Astrocyte of the cerebellum (primary cell): ENCODE measurements at regions not wholly inside any gene's neighbourhood (a gene's known extent, or its start where the extent isn't known, plus 50 kb on each side); places are given as distances from the start of the nearest gene placed in this dataset.
A peak's percentile ranks its signal among the peaks of the same experiment; 100 is the strongest.

Source experiments
- DNase-seq: peaks from one replicate; pipeline ENCODE4 v3.0.0-alpha.2; 2011; ENCODE audit warnings: low read depth
- H3K4me3 ChIP-seq: 2 replicates; pipeline ENCODE4 v1.5.1; 2011; ENCODE audit warnings: mild to moderate bottlenecking, low read depth, low read length, moderate library complexity
- in situ Hi-C: cut with HindIII; loops from 2 replicates; pipeline ENCODE4 v1.10.0; 2017; ENCODE audit warnings: low sequenced_read_pairs
- TF ChIP-seq, protein P1 (sequence below): IDR thresholded peaks from 2 replicates; pipeline ENCODE4 v1.5.1; 2012; ENCODE audit warnings: low read length, low read depth, moderate library complexity, mild to moderate bottlenecking; ENCODE audit errors: missing control alignments

DNA sequence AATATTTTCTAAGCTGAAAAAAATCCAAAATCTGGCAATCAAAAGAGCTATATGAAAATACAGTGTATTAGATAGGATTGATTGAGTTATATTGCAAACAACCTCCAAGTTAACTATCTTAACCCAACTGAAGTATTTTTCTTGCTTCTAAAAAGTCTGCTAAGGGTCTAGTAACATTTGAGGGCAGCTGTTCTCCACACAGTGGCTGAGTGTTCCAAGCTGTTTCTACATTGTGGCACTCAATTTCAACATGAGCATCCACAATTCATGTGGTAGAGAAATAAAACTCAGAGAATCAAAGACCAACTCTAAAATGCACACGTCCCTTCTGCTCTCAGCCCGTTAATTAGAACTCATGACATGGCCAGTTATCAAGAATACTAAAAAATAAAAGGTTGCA, 340.0 kb downstream of the C12orf50 start:
- in situ Hi-C loops, result no loop called here
- TF ChIP-seq, protein P1, sequence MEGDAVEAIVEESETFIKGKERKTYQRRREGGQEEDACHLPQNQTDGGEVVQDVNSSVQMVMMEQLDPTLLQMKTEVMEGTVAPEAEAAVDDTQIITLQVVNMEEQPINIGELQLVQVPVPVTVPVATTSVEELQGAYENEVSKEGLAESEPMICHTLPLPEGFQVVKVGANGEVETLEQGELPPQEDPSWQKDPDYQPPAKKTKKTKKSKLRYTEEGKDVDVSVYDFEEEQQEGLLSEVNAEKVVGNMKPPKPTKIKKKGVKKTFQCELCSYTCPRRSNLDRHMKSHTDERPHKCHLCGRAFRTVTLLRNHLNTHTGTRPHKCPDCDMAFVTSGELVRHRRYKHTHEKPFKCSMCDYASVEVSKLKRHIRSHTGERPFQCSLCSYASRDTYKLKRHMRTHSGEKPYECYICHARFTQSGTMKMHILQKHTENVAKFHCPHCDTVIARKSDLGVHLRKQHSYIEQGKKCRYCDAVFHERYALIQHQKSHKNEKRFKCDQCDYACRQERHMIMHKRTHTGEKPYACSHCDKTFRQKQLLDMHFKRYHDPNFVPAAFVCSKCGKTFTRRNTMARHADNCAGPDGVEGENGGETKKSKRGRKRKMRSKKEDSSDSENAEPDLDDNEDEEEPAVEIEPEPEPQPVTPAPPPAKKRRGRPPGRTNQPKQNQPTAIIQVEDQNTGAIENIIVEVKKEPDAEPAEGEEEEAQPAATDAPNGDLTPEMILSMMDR, result no peak
- no peak overlapping the region for H3K4me3 ChIP-seq
- no peak for DNase-seq

DNA sequence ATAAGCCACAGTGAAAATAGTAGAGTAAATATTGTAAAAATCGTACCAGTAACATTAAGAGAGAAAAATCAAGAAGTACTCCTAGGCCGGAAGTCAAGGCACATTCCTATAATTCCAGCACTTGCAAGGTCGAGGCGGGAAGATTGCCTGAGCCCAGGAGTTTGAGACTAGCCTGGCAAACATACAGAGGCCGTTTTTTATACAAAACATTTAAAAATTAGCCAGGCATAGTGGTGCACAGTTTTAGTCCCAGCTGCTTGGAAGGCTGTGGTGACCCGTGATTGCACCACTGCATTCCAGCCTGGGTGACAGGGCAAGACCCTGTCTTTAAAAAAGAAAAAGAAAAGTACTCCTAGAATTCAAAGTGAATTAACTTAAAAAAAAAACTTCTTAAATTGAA, 341.8 kb downstream of the C12orf50 start:
- H3K4me3 ChIP-seq, result no peak overlapping the region
- DNase-seq, result peak; percentile 12
- TF ChIP-seq, protein P1, result no peak
- in situ Hi-C loops, result no loop called here

DNA sequence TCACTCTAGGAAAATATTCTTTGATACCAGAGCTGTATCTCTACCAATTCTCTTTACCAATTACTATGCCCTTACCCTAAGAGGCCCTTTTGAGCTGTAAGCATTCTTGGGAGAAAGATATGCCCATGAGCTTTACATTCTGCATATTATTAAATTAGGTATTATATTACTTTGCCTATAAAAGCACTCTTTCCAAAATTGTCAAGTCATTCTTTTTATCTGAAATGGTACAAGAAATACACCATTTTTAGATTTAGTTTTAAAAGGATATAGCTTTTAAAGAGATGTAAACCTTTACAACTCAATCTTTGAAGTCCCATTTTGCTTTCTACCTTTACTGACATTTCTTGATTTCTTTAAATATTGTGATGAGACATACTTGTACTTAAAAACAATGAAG, 343.5 kb downstream of the C12orf50 start:
- in situ Hi-C loops, result no loop called here
- TF ChIP-seq, protein P1, result no peak
- H3K4me3 ChIP-seq, result no peak overlapping the region
- DNase-seq, result no peak

DNA sequence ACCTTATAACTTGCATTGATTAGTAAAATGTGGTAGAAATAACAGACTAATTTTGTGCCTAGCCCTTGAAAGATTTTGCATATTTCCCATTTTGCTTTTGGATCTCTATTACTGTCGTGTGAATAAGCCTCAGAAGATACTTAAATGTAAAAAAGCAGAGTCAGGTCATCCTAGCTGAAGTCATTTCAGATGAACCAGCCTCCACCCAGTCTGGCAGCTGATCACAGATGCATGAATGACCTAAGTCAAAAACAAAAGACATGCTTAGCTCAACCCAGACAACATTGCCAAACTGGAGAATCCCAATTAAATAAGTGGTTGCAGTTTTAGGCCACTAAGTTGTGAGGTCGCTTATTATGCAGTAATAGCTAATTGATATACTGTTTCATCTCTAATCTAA, 349.9 kb downstream of the C12orf50 start:
- TF ChIP-seq, protein P1, result no peak
- DNase-seq, result no peak
- in situ Hi-C loops, result no loop called here

DNA sequence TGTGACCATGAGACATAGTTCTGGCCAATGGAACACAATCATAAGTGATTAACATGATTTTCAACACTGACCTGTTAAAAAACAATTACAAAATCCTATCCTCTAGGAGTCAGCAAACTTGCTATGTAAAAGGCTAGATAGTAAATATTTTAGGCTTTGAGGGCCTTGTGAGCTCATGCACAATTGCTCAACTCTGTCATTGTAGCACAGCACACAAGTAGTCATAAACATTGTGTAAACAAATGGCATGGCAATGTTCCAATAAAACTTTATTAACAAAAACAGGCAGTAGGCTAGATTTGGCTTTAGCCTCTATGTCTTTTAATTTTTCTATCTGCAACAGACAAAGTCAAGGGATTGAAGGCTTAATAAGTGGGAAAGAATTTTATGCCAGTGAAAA, 350.7 kb downstream of the C12orf50 start:
- in situ Hi-C loops, result no loop called here
- no peak for DNase-seq
- no peak overlapping the region for H3K4me3 ChIP-seq
- TF ChIP-seq, protein P1, result no peak

More for the DNA sequence above, 349.9 kb downstream of the C12orf50 start:
- H3K4me3 ChIP-seq, result no peak overlapping the region

DNA sequence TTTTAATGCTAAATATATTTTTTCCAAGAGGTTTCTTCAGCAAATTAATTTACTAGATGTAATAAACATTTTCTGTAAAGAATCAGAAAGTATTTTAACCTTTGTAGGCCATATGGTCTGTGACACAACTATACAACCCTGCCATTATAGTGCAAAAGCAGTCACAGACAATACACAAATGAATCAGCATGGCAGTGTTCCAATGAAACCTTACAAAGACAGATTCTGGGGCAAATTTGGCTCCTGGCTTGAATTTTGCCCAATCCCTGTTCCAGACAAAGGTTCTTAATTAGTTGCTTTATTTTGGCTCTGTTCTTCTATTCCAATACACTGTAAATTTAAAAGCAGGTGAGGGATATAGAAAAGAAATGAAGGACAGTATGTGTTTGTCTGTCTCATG, 352.5 kb downstream of the C12orf50 start:
- TF ChIP-seq, protein P1, result no peak
- in situ Hi-C loops, result no loop called here
- no peak for DNase-seq
- no peak overlapping the region for H3K4me3 ChIP-seq

DNA sequence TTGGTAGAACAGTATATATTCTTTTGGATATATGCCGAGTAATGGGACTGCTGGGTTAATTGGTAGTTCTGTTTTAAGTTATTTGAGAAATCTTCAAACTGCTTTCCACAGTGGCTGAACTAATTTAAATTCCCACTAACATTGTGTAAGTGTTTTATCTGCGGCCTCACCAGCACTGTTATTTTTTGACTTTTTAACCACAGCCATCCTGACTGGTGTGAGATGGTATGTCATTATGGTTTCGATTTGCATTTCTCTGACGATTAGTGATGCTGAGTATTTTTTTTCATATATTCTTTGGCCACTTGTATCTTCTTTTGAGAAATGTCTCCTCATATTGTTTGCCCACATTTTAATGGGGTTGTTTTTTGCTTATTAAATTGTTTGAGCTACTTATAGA, 357.4 kb downstream of the C12orf50 start:
- in situ Hi-C loops, result no loop called here
- TF ChIP-seq, protein P1, result no peak
- DNase-seq, result peak; percentile 73
- H3K4me3 ChIP-seq, result no peak overlapping the region
